ENCODE measurements at regions not wholly inside any gene's neighbourhood (a gene's known extent, or its start where the extent isn't known, plus 50 kb on each side); places are given as distances from the start of the nearest gene placed in this dataset.

GRCh38 chr4:167964766-167965373 is 127.5 kb upstream of the ANXA10 start:
- TF ChIP-seq CTCF (IDR thresholded peaks at IDR 0.05) (no peak), POLR2A (IDR thresholded peaks at IDR 0.05) (no peak)

Measured in heart left ventricle (tissue), 13 donors.